ENCODE measurements at regions not wholly inside any gene's neighbourhood (a gene's known extent, or its start where the extent isn't known, plus 50 kb on each side); places are given as distances from the start of the nearest gene placed in this dataset.

DNA sequence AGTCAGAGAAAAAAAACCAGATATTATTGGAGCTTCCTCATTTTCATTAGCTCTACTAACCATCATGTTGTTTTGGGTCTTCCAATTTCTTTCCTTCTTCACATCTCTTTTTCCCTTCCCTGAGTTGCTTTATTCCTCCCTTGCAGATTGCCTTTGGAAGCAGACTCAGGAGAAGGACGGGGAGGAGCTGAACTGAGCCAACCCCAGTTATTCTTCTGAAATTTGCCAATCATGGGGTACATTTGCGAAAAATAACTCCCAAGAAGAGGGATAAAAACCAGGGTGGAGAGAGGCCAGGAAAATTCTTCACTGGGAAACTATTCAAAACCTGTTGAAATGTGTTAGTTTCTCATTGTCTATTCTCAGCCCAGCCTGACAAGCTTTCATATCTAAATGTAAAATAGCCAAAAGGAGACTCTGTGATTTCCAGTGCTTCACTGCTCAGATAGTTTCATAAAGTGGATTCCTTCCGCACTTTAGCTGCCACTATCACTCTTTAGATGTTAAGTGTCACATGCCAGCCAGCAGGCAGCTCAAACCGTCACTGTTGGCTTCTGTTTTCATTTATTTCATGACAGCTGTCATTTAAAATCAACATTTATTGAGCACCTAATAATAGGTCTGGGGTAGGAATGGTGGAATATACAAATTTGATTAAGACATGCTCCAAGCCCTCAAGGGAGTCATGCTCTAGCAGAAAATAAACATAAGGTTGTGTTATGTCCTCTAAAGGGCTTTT, 204.5 kb downstream of the SREK1 start:
- TF ChIP-seq EZH2 (IDR thresholded peaks at IDR 0.05) (no peak), POLR2AphosphoS5 (IDR thresholded peaks at IDR 0.05; ENCODE audit: borderline replicate concordance, low read depth, low read length) (no peak), FOXP2 (optimal IDR thresholded peaks at IDR 0.05; ENCODE audit: control extremely low read depth, extremely low read length, insufficient read depth) (no peak)

All from SK-N-MC (cell line).